ENCODE measurements at regions not wholly inside any gene's neighbourhood (a gene's known extent, or its start where the extent isn't known, plus 50 kb on each side); places are given as distances from the start of the nearest gene placed in this dataset.

GRCh38 chr2:39537150-39537549, 100.1 kb upstream of the MAP4K3 start:
- BruUV-seq (replicated peaks) = no TSS peak

GRCh38 chr2:39538718-39539117, 101.6 kb upstream of the MAP4K3 start:
- DNase-seq (ENCODE audit: low spot score) (no peak), FAIRE-seq (no peak), ATAC-seq (no peak)
- no peaks in the 10 kb centered on the region for H3K27me3 ChIP-seq (ENCODE audit: control insufficient read depth in 1 of 2, insufficient read depth in 2 of 2, low read length in 2 of 2)
- H3K4me1 ChIP-seq (ENCODE audit: insufficient read depth, low read length) = peaks cover 59% of the 10 kb centered on the region
- H2AFZ ChIP-seq (ENCODE audit: low read length) = no peak overlapping the region
- no peak overlapping the region for H3K4me3 ChIP-seq (replicated peaks in 1 of 3; ENCODE audit: insufficient read depth in 1 of 3, low read depth in 2 of 3, low read length in 3 of 3)
- H3K9ac ChIP-seq (ENCODE audit: insufficient read depth, low read depth, low read length) = no peak overlapping the region
- ChIA-PET POLR2A (interaction anchor here (0.7 to 1.0 kb wide), 2 partner anchors 11 to 23 kb away, joined by 3 read pairs; no protein-coding TSS in a partner anchor), CTCF (ENCODE audit: low intra/inter-chr PET ratio, low total read pairs) (no interaction called here)
- in situ Hi-C loops (cut with HindIII; ENCODE audit: extremely low pct_ligation_motif_present, low pct_unique_long_range_greater_than_20kb) (no loop called here), intact Hi-C loops (cut with micrococcal nuclease; ENCODE audit: unreplicated experiment) (no loop called here)
- no peaks in the 10 kb centered on the region for H3K79me2 ChIP-seq (ENCODE audit: insufficient read depth, low read length)
- H3K9me3 ChIP-seq (ENCODE audit: low read length) = no peaks in the 10 kb centered on the region
- no peaks in the 10 kb centered on the region; a peak in 1 of 5 replicates for H3K36me3 ChIP-seq (replicated peaks in 1 of 2; ENCODE audit: control insufficient read depth in 1 of 2, insufficient read depth in 2 of 2, low read length in 2 of 2)
- no peak overlapping the region for H3K4me2 ChIP-seq (ENCODE audit: low read depth, low read length)
- no TSS peak for BruUV-seq (replicated peaks)
- no peak overlapping the region for H3K27ac ChIP-seq (ENCODE audit: extremely low read length, insufficient read depth, low read length)
- no peaks in the 10 kb centered on the region for H4K20me1 ChIP-seq (ENCODE audit: insufficient read depth, low read length)
- TF ChIP-seq TIGD3 (CRISPR knock-in tag; IDR thresholded peaks at IDR 0.05; ENCODE audit: borderline replicate concordance) = no peak
- no peak for TF ChIP-seq ZNF318 (CRISPR knock-in tag; IDR thresholded peaks at IDR 0.05)

More at GRCh38 chr2:39537150-39537549, 100.1 kb upstream of the MAP4K3 start:
- H3K27me3 ChIP-seq (ENCODE audit: control insufficient read depth in 1 of 2, insufficient read depth in 2 of 2, low read length in 2 of 2) = no peaks in the 10 kb centered on the region
- H4K20me1 ChIP-seq (ENCODE audit: insufficient read depth, low read length) = no peaks in the 10 kb centered on the region
- peaks cover 73% of the 10 kb centered on the region for H3K4me1 ChIP-seq (ENCODE audit: insufficient read depth, low read length)
- H3K4me2 ChIP-seq (ENCODE audit: low read depth, low read length) = no peak overlapping the region
- H2AFZ ChIP-seq (ENCODE audit: low read length) = no peak overlapping the region
- no peaks in the 10 kb centered on the region for H3K79me2 ChIP-seq (ENCODE audit: insufficient read depth, low read length)
- H3K4me3 ChIP-seq (replicated peaks in 1 of 3; ENCODE audit: insufficient read depth in 1 of 3, low read depth in 2 of 3, low read length in 3 of 3) = no peak overlapping the region
- intact Hi-C loops (cut with micrococcal nuclease; ENCODE audit: unreplicated experiment) = no loop called here
- CTCF ChIA-PET (ENCODE audit: low intra/inter-chr PET ratio, low total read pairs) = no interaction called here
- no peak overlapping the region for H3K9ac ChIP-seq (ENCODE audit: insufficient read depth, low read depth, low read length)
- TF ChIP-seq GATAD2A (CRISPR knock-in tag; IDR thresholded peaks at IDR 0.05) = no peak
- no peak for TF ChIP-seq RXRA (CRISPR knock-in tag; IDR thresholded peaks at IDR 0.05)
- no peak for TF ChIP-seq ZNF562 (CRISPR knock-in tag; IDR thresholded peaks at IDR 0.05; ENCODE audit: borderline replicate concordance)
- TF ChIP-seq ZNF557 (CRISPR knock-in tag; IDR thresholded peaks at IDR 0.05) = no peak
- no peak for TF ChIP-seq ZNF512 (CRISPR knock-in tag; IDR thresholded peaks at IDR 0.05)
- no peak for TF ChIP-seq SRF (IDR thresholded peaks at IDR 0.05; ENCODE audit: low read depth, low read length)
- 99% methylated on average over 3 of the region's 3 CpGs for WGBS (ENCODE audit: low lambda C conversion rate)
- no peak for DNase-seq (ENCODE audit: low spot score)
- in situ Hi-C loops (cut with HindIII; ENCODE audit: extremely low pct_ligation_motif_present, low pct_unique_long_range_greater_than_20kb) = no loop called here
- no peak overlapping the region for H3K27ac ChIP-seq (ENCODE audit: extremely low read length, insufficient read depth, low read length)
- H3K36me3 ChIP-seq (replicated peaks in 1 of 2; ENCODE audit: control insufficient read depth in 1 of 2, insufficient read depth in 2 of 2, low read length in 2 of 2) = no peaks in the 10 kb centered on the region
- POLR2A ChIA-PET = no interaction called here
- H3K9me3 ChIP-seq (ENCODE audit: low read length) = no peaks in the 10 kb centered on the region
- ATAC-seq = no peak
- FAIRE-seq = no peak
